Tibial artery (tissue), 4 donors: ENCODE measurements at regions not wholly inside any gene's neighbourhood (a gene's known extent, or its start where the extent isn't known, plus 50 kb on each side); places are given as distances from the start of the nearest gene placed in this dataset.
"Not testable (repeated sequence)": the region's sequence is repeated elsewhere in the genome, so short reads cannot be mapped to it uniquely, and the experiment has no call there.

ENCODE experiments used
- DNase-seq, 2 donors: peaks; one replicate each; pipeline ENCODE4 v3.0.0-alpha.2; 2019
- H3K27ac ChIP-seq, 2 donors: fragments of 200-600 bp; sonication (generic) in 1 of 2; 1 replicate in 1 of 2; 2 replicates in 1 of 2; pipeline ENCODE4 v1.5.1; 2018 to 2019; ENCODE audit warnings: mild to moderate bottlenecking in 1 of 2
- H3K27me3 ChIP-seq, 2 donors: fragments of 200-600 bp; sonication (generic) in 1 of 2; one replicate each; pipeline versions ENCODE4 v1.5.1 to v1.6.0; 2016 to 2019
- H3K36me3 ChIP-seq, 3 donors: fragments of 200-600 bp; sonication (generic) in 2 of 3; one replicate each; pipeline ENCODE4 v1.5.1; 2016 to 2019; ENCODE audit warnings: mild to moderate bottlenecking in 2 of 3
- H3K4me1 ChIP-seq, 4 donors: fragments of 200-600 bp; sonication (generic) in 2 of 4; 1 replicate in 3 of 4; 2 replicates in 1 of 4; pipeline ENCODE4 v1.5.1; 2016 to 2019
- H3K4me3 ChIP-seq, 2 donors: fragments of 200-600 bp; sonication (generic) in 1 of 2; 1 replicate in 1 of 2; 2 replicates in 1 of 2; pipeline ENCODE4 v1.5.1; 2018 to 2019; ENCODE audit warnings: mild to moderate bottlenecking in 2 of 2
- H3K9me3 ChIP-seq, 3 donors: fragments of 200-600 bp; sonication (generic) in 1 of 3; one replicate each; pipeline ENCODE4 v1.5.1; 2016 to 2019
- CTCF ChIP-seq, 2 experiments: fragments of 200-600 bp in 1 of 2; fragments of 450-650 bp in 1 of 2; IDR thresholded peaks; one replicate each; pipeline ENCODE4 v1.5.1; 2017 to 2019; ENCODE audit warnings: antibody characterized with exemption in 2 of 2, mild to moderate bottlenecking in 1 of 2, moderate library complexity in 1 of 2
- intact Hi-C: fragments of 100-400 bp; cut with DNase I; formaldehyde crosslinking; loops from one replicate; pipeline ENCODE4 v1.15.0; 2023; ENCODE audit warnings: low total_unique reads

GRCh38 chr6:170147056-170147787 is 143.7 kb downstream of the DLL1 start:
- intact Hi-C loops = no loop called here
- H3K27ac ChIP-seq = no peak overlapping the region
- H3K36me3 ChIP-seq = no peaks in the 10 kb centered on the region

GRCh38 chr6:170146640-170147039 is 144.2 kb downstream of the DLL1 start:
- Histone ChIP-seq H3K36me3 (no peaks in the 10 kb centered on the region), H3K9me3 (peaks cover 0 to 4% (median 0%) of the 10 kb centered on the region in 3 donors), H3K27me3 (peaks cover 0 to 5% of the 10 kb centered on the region in 2 donors), H3K4me1 (peaks cover 0 to 5% (median 0%) of the 10 kb centered on the region in 4 donors), H3K27ac (no peak overlapping the region), H3K4me3 (no peak overlapping the region)
- DNase-seq = no peak
- intact Hi-C loops = no loop called here
- no peak for TF ChIP-seq CTCF (IDR thresholded peaks at IDR 0.05)

More at GRCh38 chr6:170147056-170147787, 143.7 kb downstream of the DLL1 start:
- DNase-seq = no peak
- H3K9me3 ChIP-seq = peaks cover 0 to 4% (median 0%) of the 10 kb centered on the region in 3 donors
- H3K4me1 ChIP-seq = peaks cover 0 to 5% (median 0%) of the 10 kb centered on the region in 4 donors
- H3K27me3 ChIP-seq = peaks cover 0 to 10% of the 10 kb centered on the region in 2 donors
- TF ChIP-seq CTCF (IDR thresholded peaks at IDR 0.05) = no peak
- H3K4me3 ChIP-seq = no peak overlapping the region

GRCh38 chr6:170146131-170146530 is 144.7 kb downstream of the DLL1 start:
- H3K27ac ChIP-seq, intact Hi-C loops, DNase-seq, H3K27me3 ChIP-seq, H3K4me1 ChIP-seq, H3K36me3 ChIP-seq, H3K9me3 ChIP-seq, H3K4me3 ChIP-seq: not testable (repeated sequence)

GRCh38 chr6:170145716-170146115 is 145.2 kb downstream of the DLL1 start:
- intact Hi-C loops, H3K9me3 ChIP-seq: not testable (repeated sequence)
- peak; percentile 10 to 32 for DNase-seq

GRCh38 chr6:170145272-170145592 is 145.6 kb downstream of the DLL1 start:
- H3K27me3 ChIP-seq = no peaks in the 10 kb centered on the region
- H3K4me3 ChIP-seq = no peak overlapping the region
- intact Hi-C loops = no loop called here
- H3K36me3 ChIP-seq = no peaks in the 10 kb centered on the region
- peaks cover 0 to 4% (median 0%) of the 10 kb centered on the region in 3 donors for H3K9me3 ChIP-seq
- no peak for TF ChIP-seq CTCF (IDR thresholded peaks at IDR 0.05)
- H3K27ac ChIP-seq = no peak overlapping the region
- peak in 1 of 2 donors; percentile 13 for DNase-seq
- H3K4me1 ChIP-seq = peaks cover 0 to 5% (median 0%) of the 10 kb centered on the region in 4 donors

More at GRCh38 chr6:170145716-170146115, 145.2 kb downstream of the DLL1 start:
- not testable (repeated sequence) for H3K4me3 ChIP-seq, H3K27me3 ChIP-seq, H3K4me1 ChIP-seq, H3K36me3 ChIP-seq, H3K27ac ChIP-seq

GRCh38 chr6:170144571-170145271 is 146.2 kb downstream of the DLL1 start:
- DNase-seq = peak in 1 of 2 donors; percentile 3
- peaks cover 0 to 5% (median 0%) of the 10 kb centered on the region in 4 donors for H3K4me1 ChIP-seq
- no peaks in the 10 kb centered on the region for H3K27me3 ChIP-seq
- no peaks in the 10 kb centered on the region for H3K36me3 ChIP-seq
- no peak overlapping the region for H3K27ac ChIP-seq
- no peak for TF ChIP-seq CTCF (IDR thresholded peaks at IDR 0.05)
- peaks cover 0 to 4% (median 0%) of the 10 kb centered on the region in 3 donors for H3K9me3 ChIP-seq
- intact Hi-C loops = no loop called here
- H3K4me3 ChIP-seq = no peak overlapping the region
